SU-DHL-6 (cell line): ENCODE measurements at regions not wholly inside any gene's neighbourhood (a gene's known extent, or its start where the extent isn't known, plus 50 kb on each side); places are given as distances from the start of the nearest gene placed in this dataset.

ENCODE experiments used
- H2AFZ ChIP-seq: fragments of 200-600 bp; sonication (generic); 2 replicates; pipeline ENCODE4 v1.6.1; 2014; ENCODE audit warnings: low read depth, mild to moderate bottlenecking, moderate library complexity, mixed read lengths, antibody characterized with exemption, low read length; ENCODE audit not compliant: severe bottlenecking
- H3F3A ChIP-seq: fragments of 200-600 bp; shearing (Covaris generic); 2 replicates; pipeline ENCODE4 v1.6.0; 2016; ENCODE audit warnings: antibody characterized with exemption, mild to moderate bottlenecking; ENCODE audit not compliant: insufficient read depth
- H3K27ac ChIP-seq: fragments of 200-600 bp; sonication (generic); 2 replicates; pipeline ENCODE4 v1.5.1; 2016; ENCODE audit warnings: low read depth, mild to moderate bottlenecking, low read length, moderate library complexity, mixed read lengths
- H3K27me3 ChIP-seq: fragments of 200-600 bp; sonication (generic), shearing (Covaris generic); 2 replicates; pipeline ENCODE4 v1.6.0; 2014; ENCODE audit warnings: mild to moderate bottlenecking, low read length
- H3K36me3 ChIP-seq: fragments of 200-600 bp; sonication (generic); 2 replicates; pipeline ENCODE4 v1.6.1; 2014; ENCODE audit warnings: mild to moderate bottlenecking, low read length, mixed read lengths
- H3K4me2 ChIP-seq: fragments of 300-600, 200-600 bp; shearing (Covaris generic), sonication (generic); 2 replicates; pipeline ENCODE4 v1.6.0; 2014; ENCODE audit warnings: low read length, low read depth, mild to moderate bottlenecking; ENCODE audit not compliant: poor library complexity, severe bottlenecking
- H3K4me3 ChIP-seq: fragments of 200-600 bp; sonication (generic); 2 replicates; pipeline ENCODE4 v1.5.1; 2014; ENCODE audit warnings: antibody characterized with exemption, low read length, mild to moderate bottlenecking, mixed read lengths; ENCODE audit not compliant: insufficient read depth, poor library complexity, severe bottlenecking
- H3K79me2 ChIP-seq: fragments of 200-600 bp; sonication (generic); 2 replicates; pipeline ENCODE4 v1.6.1; 2014; ENCODE audit warnings: mild to moderate bottlenecking, low read length, moderate library complexity; ENCODE audit not compliant: insufficient read depth
- H3K9ac ChIP-seq: fragments of 200-600 bp; sonication (generic); 2 replicates; pipeline ENCODE4 v1.7.0; 2014; ENCODE audit warnings: mild to moderate bottlenecking, low read length
- H3K9me2 ChIP-seq: fragments of 200-600 bp; sonication (generic); replicated peaks from 2 replicates; pipeline ENCODE4 v1.6.1; 2014; ENCODE audit warnings: low read length; ENCODE audit not compliant: insufficient read depth
- H3K9me3 ChIP-seq: fragments of 200-600 bp; sonication (generic); 2 replicates; pipeline ENCODE4 v1.6.1; 2014; ENCODE audit warnings: low read length, mixed read lengths; ENCODE audit not compliant: insufficient read depth
- H4K20me1 ChIP-seq: fragments of 200-600 bp; sonication (generic); 2 replicates; pipeline ENCODE4 v1.6.1; 2014; ENCODE audit warnings: low read depth, mild to moderate bottlenecking, antibody characterized with exemption, low read length, moderate library complexity, mixed read lengths
- CTCF ChIP-seq: fragments of 200-600 bp; sonication (generic); IDR thresholded peaks from one replicate; pipeline ENCODE4 v1.5.1; 2017; ENCODE audit warnings: antibody characterized with exemption, mild to moderate bottlenecking, low read length, moderate library complexity; ENCODE audit not compliant: insufficient read depth, poor library complexity, severe bottlenecking
- EZH2phosphoT487 ChIP-seq: fragments of 200-600 bp; sonication (generic), shearing (Covaris generic); conservative IDR thresholded peaks from 2 replicates; pipeline ENCODE4 v1.6.1; 2018; ENCODE audit warnings: mild to moderate bottlenecking, antibody characterized with exemption, low read length, moderate library complexity, mixed read lengths

- H3K4me3 ChIP-seq = no peak overlapping the region
- no peak for TF ChIP-seq CTCF
- no peak for TF ChIP-seq EZH2phosphoT487
- H3F3A ChIP-seq = no peaks in the 10 kb centered on the region
- H3K9ac ChIP-seq = no peak overlapping the region
- no peaks in the 10 kb centered on the region for H4K20me1 ChIP-seq
- no peaks in the 10 kb centered on the region for H3K27me3 ChIP-seq
- no peaks in the 10 kb centered on the region for H3K9me3 ChIP-seq
- no peaks in the 10 kb centered on the region for H3K9me2 ChIP-seq
- H3K36me3 ChIP-seq = no peaks in the 10 kb centered on the region
- no peak overlapping the region for H3K27ac ChIP-seq
- no peaks in the 10 kb centered on the region for H3K79me2 ChIP-seq
- no peak overlapping the region for H2AFZ ChIP-seq
- no peak overlapping the region for H3K4me2 ChIP-seq
These were observed 366.3 kb downstream of the NPIPA8 start for GRCh38 chr16:17970157-17970765.

GRCh38 chr16:17965133-17965900 is 371.2 kb downstream of the NPIPA8 start:
- no peaks in the 10 kb centered on the region for H3F3A ChIP-seq
- no peaks in the 10 kb centered on the region for H3K27me3 ChIP-seq
- H3K9me2 ChIP-seq = no peaks in the 10 kb centered on the region
- no peak overlapping the region for H2AFZ ChIP-seq
- no peaks in the 10 kb centered on the region for H3K9me3 ChIP-seq
- TF ChIP-seq EZH2phosphoT487 (no peak), CTCF (no peak)
- H3K27ac ChIP-seq = no peak overlapping the region
- H3K4me3 ChIP-seq = no peak overlapping the region
- H3K79me2 ChIP-seq = no peaks in the 10 kb centered on the region
- H4K20me1 ChIP-seq = no peaks in the 10 kb centered on the region
- H3K4me2 ChIP-seq = no peak overlapping the region
- no peaks in the 10 kb centered on the region for H3K36me3 ChIP-seq
- H3K9ac ChIP-seq = no peak overlapping the region

- no peaks in the 10 kb centered on the region for H3F3A ChIP-seq
- H4K20me1 ChIP-seq = no peaks in the 10 kb centered on the region
- no peak overlapping the region for H3K4me3 ChIP-seq
- TF ChIP-seq EZH2phosphoT487 (no peak), CTCF (no peak)
- no peaks in the 10 kb centered on the region for H3K9me3 ChIP-seq
- no peak overlapping the region for H3K27ac ChIP-seq
- no peak overlapping the region for H3K9ac ChIP-seq
- no peaks in the 10 kb centered on the region for H3K79me2 ChIP-seq
- no peaks in the 10 kb centered on the region for H3K36me3 ChIP-seq
- H2AFZ ChIP-seq = no peak overlapping the region
- H3K9me2 ChIP-seq = no peaks in the 10 kb centered on the region
- no peak overlapping the region for H3K4me2 ChIP-seq
- no peaks in the 10 kb centered on the region for H3K27me3 ChIP-seq
These were observed 372.3 kb downstream of the NPIPA8 start for GRCh38 chr16:17964196-17964595.
